Dendritic cell treated with granulocyte-macrophage colony-stimulating factor and Interleukin-4, amounts not matched to agents 40 ng/mL and 50 ng/mL, for 4 days (primary cell): ENCODE measurements at regions not wholly inside any gene's neighbourhood (a gene's known extent, or its start where the extent isn't known, plus 50 kb on each side); places are given as distances from the start of the nearest gene placed in this dataset.

ENCODE experiments used
- H3K27ac Mint-ChIP-seq: one replicate; pipeline ENCODE4 v1.8.0; 2022; ENCODE audit warnings: mild to moderate bottlenecking, mixed read lengths
- H3K27me3 Mint-ChIP-seq: one replicate; pipeline ENCODE4 v1.8.0; 2022; ENCODE audit warnings: mild to moderate bottlenecking, mixed read lengths
- H3K36me3 Mint-ChIP-seq: one replicate; pipeline ENCODE4 v1.8.0; 2022; ENCODE audit warnings: low read depth, mixed read lengths
- H3K4me1 Mint-ChIP-seq: one replicate; pipeline ENCODE4 v1.8.0; 2022; ENCODE audit warnings: low read depth, mixed read lengths
- H3K4me3 Mint-ChIP-seq: one replicate; pipeline ENCODE4 v1.8.0; 2022; ENCODE audit warnings: mild to moderate bottlenecking, moderate library complexity, mixed read lengths
- H3K9me3 Mint-ChIP-seq: one replicate; pipeline ENCODE4 v1.8.0; 2022; ENCODE audit warnings: mixed read lengths
- intact Hi-C: fragments of 100-400 bp; cut with micrococcal nuclease; formaldehyde crosslinking; loops from one replicate; pipeline ENCODE4 v1.15.0; 2022

GRCh38 chr9:108534741-108535140 is 321.0 kb downstream of the ACTL7B start:
- H3K4me3 Mint-ChIP-seq, result no peak overlapping the region
- H3K9me3 Mint-ChIP-seq, result no peaks in the 10 kb centered on the region
- no peaks in the 10 kb centered on the region for H3K36me3 Mint-ChIP-seq
- intact Hi-C loops, result loop anchor here (5.0 kb wide), 1 partner anchor 67 kb away; no protein-coding TSS in a partner anchor
- peaks cover 5% of the 10 kb centered on the region for H3K27me3 Mint-ChIP-seq
- no peak overlapping the region for H3K27ac Mint-ChIP-seq
- H3K4me1 Mint-ChIP-seq, result peaks cover 12% of the 10 kb centered on the region

GRCh38 chr9:108530141-108530540 is 325.6 kb downstream of the ACTL7B start:
- intact Hi-C loops, result no loop called here
- H3K27me3 Mint-ChIP-seq, result peaks cover 3% of the 10 kb centered on the region
- H3K9me3 Mint-ChIP-seq, result no peaks in the 10 kb centered on the region
- no peak overlapping the region for H3K27ac Mint-ChIP-seq
- peaks cover 6% of the 10 kb centered on the region for H3K4me1 Mint-ChIP-seq
- no peaks in the 10 kb centered on the region for H3K36me3 Mint-ChIP-seq
- H3K4me3 Mint-ChIP-seq, result no peak overlapping the region

GRCh38 chr9:108528231-108528630 is 327.6 kb downstream of the ACTL7B start:
- Mint-ChIP-seq H3K9me3 (no peaks in the 10 kb centered on the region), H3K36me3 (no peaks in the 10 kb centered on the region), H3K4me3 (no peak overlapping the region), H3K27me3 (no peaks in the 10 kb centered on the region), H3K4me1 (peaks cover 6% of the 10 kb centered on the region), H3K27ac (no peak overlapping the region)
- intact Hi-C loops, result no loop called here

- Mint-ChIP-seq H3K36me3 (no peaks in the 10 kb centered on the region), H3K4me3 (no peak overlapping the region), H3K4me1 (peaks cover 5% of the 10 kb centered on the region), H3K9me3 (no peaks in the 10 kb centered on the region), H3K27me3 (no peaks in the 10 kb centered on the region), H3K27ac (no peak overlapping the region)
- intact Hi-C loops, result no loop called here
These were observed 329.3 kb downstream of the ACTL7B start for GRCh38 chr9:108526518-108526917.

- Mint-ChIP-seq H3K27ac (no peak overlapping the region), H3K9me3 (no peaks in the 10 kb centered on the region), H3K4me1 (peaks cover 6% of the 10 kb centered on the region), H3K27me3 (no peaks in the 10 kb centered on the region), H3K4me3 (no peak overlapping the region), H3K36me3 (no peaks in the 10 kb centered on the region)
- intact Hi-C loops, result no loop called here
These were observed 330.6 kb downstream of the ACTL7B start for GRCh38 chr9:108525186-108525585.

GRCh38 chr9:108521063-108521590 is 334.7 kb downstream of the ACTL7B start:
- Mint-ChIP-seq H3K36me3 (no peaks in the 10 kb centered on the region), H3K4me1 (peaks cover 8% of the 10 kb centered on the region), H3K27ac (no peak overlapping the region), H3K4me3 (no peak overlapping the region), H3K9me3 (no peaks in the 10 kb centered on the region), H3K27me3 (no peaks in the 10 kb centered on the region)
- intact Hi-C loops, result no loop called here

GRCh38 chr9:108519437-108519836 is 336.3 kb downstream of the ACTL7B start:
- no peaks in the 10 kb centered on the region for H3K9me3 Mint-ChIP-seq
- H3K4me1 Mint-ChIP-seq, result peaks cover 16% of the 10 kb centered on the region
- H3K4me3 Mint-ChIP-seq, result no peak overlapping the region
- H3K27me3 Mint-ChIP-seq, result peaks cover 2% of the 10 kb centered on the region
- H3K27ac Mint-ChIP-seq, result no peak overlapping the region
- no peaks in the 10 kb centered on the region for H3K36me3 Mint-ChIP-seq
- intact Hi-C loops, result no loop called here

GRCh38 chr9:108517651-108518365 is 338.0 kb downstream of the ACTL7B start:
- Mint-ChIP-seq H3K27ac (no peak overlapping the region), H3K4me1 (peaks cover 16% of the 10 kb centered on the region), H3K36me3 (no peaks in the 10 kb centered on the region), H3K27me3 (peaks cover 2% of the 10 kb centered on the region), H3K9me3 (no peaks in the 10 kb centered on the region), H3K4me3 (no peak overlapping the region)
- intact Hi-C loops, result no loop called here

- Mint-ChIP-seq H3K27ac (no peak overlapping the region), H3K9me3 (no peaks in the 10 kb centered on the region), H3K27me3 (peaks cover 2% of the 10 kb centered on the region), H3K4me1 (peaks cover 15% of the 10 kb centered on the region), H3K4me3 (peak overlapping the region; percentile 11), H3K36me3 (no peaks in the 10 kb centered on the region)
- intact Hi-C loops, result no loop called here
These were observed 339.4 kb downstream of the ACTL7B start for GRCh38 chr9:108516391-108516790.

- H3K9me3 Mint-ChIP-seq, result no peaks in the 10 kb centered on the region
- peaks cover 10% of the 10 kb centered on the region for H3K4me1 Mint-ChIP-seq
- H3K27ac Mint-ChIP-seq, result no peak overlapping the region
- no peak overlapping the region for H3K4me3 Mint-ChIP-seq
- H3K27me3 Mint-ChIP-seq, result peaks cover 2% of the 10 kb centered on the region
- no peaks in the 10 kb centered on the region for H3K36me3 Mint-ChIP-seq
- intact Hi-C loops, result no loop called here
These were observed 339.9 kb downstream of the ACTL7B start for GRCh38 chr9:108515856-108516255.

GRCh38 chr9:108512426-108513173 is 343.2 kb downstream of the ACTL7B start:
- Mint-ChIP-seq H3K4me1 (peaks cover 10% of the 10 kb centered on the region), H3K27ac (no peak overlapping the region)

GRCh38 chr9:108511307-108511706 is 344.5 kb downstream of the ACTL7B start:
- intact Hi-C loops, result no loop called here
- Mint-ChIP-seq H3K27me3 (peaks cover 2% of the 10 kb centered on the region), H3K4me3 (no peak overlapping the region), H3K27ac (no peak overlapping the region), H3K9me3 (no peaks in the 10 kb centered on the region), H3K4me1 (peaks cover 10% of the 10 kb centered on the region), H3K36me3 (no peaks in the 10 kb centered on the region)

More at GRCh38 chr9:108512426-108513173, 343.2 kb downstream of the ACTL7B start:
- intact Hi-C loops, result no loop called here
- H3K9me3 Mint-ChIP-seq, result no peaks in the 10 kb centered on the region
- no peak overlapping the region for H3K4me3 Mint-ChIP-seq
- no peaks in the 10 kb centered on the region for H3K36me3 Mint-ChIP-seq
- peaks cover 2% of the 10 kb centered on the region for H3K27me3 Mint-ChIP-seq

- no peak overlapping the region for H3K27ac Mint-ChIP-seq
- no peaks in the 10 kb centered on the region for H3K27me3 Mint-ChIP-seq
- intact Hi-C loops, result no loop called here
- H3K4me3 Mint-ChIP-seq, result no peak overlapping the region
- H3K9me3 Mint-ChIP-seq, result peaks cover 17% of the 10 kb centered on the region
- H3K36me3 Mint-ChIP-seq, result no peaks in the 10 kb centered on the region
- no peaks in the 10 kb centered on the region for H3K4me1 Mint-ChIP-seq
These were observed 358.9 kb downstream of the ACTL7B start for GRCh38 chr9:108496846-108497245.

GRCh38 chr9:108489567-108489966 is 366.2 kb downstream of the ACTL7B start:
- Mint-ChIP-seq H3K36me3 (no peaks in the 10 kb centered on the region), H3K27ac (no peak overlapping the region), H3K4me3 (no peak overlapping the region), H3K9me3 (no peaks in the 10 kb centered on the region), H3K4me1 (peaks cover 8% of the 10 kb centered on the region), H3K27me3 (peaks cover 13% of the 10 kb centered on the region)
- intact Hi-C loops, result no loop called here
